Peyer's patch (tissue), 4 donors: ENCODE measurements at regions not wholly inside any gene's neighbourhood (a gene's known extent, or its start where the extent isn't known, plus 50 kb on each side); places are given as distances from the start of the nearest gene placed in this dataset.

Experiments
- CTCF ChIP-seq, 6 experiments: fragments of 450-650 bp in 4 of 6; fragments of 200-600 bp in 2 of 6; sonication (generic) in 1 of 6; IDR thresholded peaks; one replicate each; pipeline ENCODE4 v1.5.1; 2017 to 2019; ENCODE audit warnings: antibody characterized with exemption in 6 of 6, mild to moderate bottlenecking in 3 of 6, moderate library complexity in 1 of 6
- POLR2A ChIP-seq, 2 donors: fragments of 450-650 bp; IDR thresholded peaks; one replicate each; pipeline ENCODE4 v1.5.1; 2017; ENCODE audit warnings: antibody characterized with exemption in 2 of 2, mild to moderate bottlenecking in 2 of 2, moderate library complexity in 2 of 2

GRCh38 chr5:91491229-91491628 is 108.1 kb upstream of the ARRDC3 start:
- TF ChIP-seq CTCF (IDR thresholded peaks at IDR 0.05) (no peak), POLR2A (IDR thresholded peaks at IDR 0.05) (no peak)
